HG02970 (cell line): ENCODE measurements at regions not wholly inside any gene's neighbourhood (a gene's known extent, or its start where the extent isn't known, plus 50 kb on each side); places are given as distances from the start of the nearest gene placed in this dataset.
"Not testable (repeated sequence)": the region's sequence is repeated elsewhere in the genome, so short reads cannot be mapped to it uniquely, and the experiment has no call there.

ENCODE experiments used
- ATAC-seq: cut with Tn5 transposase; IDR thresholded peaks from one replicate; pipeline ENCODE4 v1.9.1; 2021; ENCODE audit warnings: mild to moderate bottlenecking, moderate library complexity, moderate number of reproducible peaks; ENCODE audit not compliant: unreplicated experiment, low FRiP score

DNA sequence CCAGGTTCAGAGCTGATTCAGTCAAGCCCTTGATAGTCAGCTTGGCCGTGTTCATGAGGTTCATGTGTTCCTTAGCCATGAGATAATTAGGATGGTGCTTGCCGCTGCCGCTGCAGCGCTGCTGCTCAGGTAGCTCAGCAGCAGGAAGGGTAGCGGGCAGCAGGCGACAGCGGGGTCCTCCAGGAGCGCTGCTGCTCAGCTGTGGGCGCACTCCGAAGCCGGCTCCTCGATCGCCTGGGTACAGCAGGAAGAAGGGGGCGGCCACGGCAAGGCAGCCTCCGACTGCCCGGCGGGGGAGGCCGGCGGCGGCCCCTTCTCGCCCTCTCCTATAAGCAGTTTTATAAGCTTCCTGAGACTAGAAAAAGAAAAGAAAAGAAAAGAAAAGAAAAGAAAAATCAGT, 1253.6 kb downstream of the EFNA5 start:
- no peak for ATAC-seq

DNA sequence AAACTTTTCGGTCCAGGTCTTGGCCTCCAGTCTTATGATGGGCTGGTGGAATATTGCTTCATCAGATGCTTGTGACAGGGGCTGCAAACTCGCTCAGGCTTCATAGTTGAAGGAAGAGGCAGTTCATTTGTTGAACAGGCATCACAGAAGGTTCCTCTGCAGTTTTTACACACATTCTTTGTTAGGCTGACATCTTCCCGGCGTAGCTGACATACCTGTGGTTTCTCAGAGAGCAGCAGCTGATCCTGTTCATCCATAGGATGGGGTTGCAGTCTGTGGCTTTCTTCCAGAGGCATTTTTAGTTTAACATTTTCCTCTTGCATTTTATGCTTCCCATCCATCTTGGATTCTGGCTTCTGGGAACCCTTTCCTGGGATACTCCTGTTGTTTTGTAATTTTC, 1255.2 kb downstream of the EFNA5 start:
- ATAC-seq: no peak

DNA sequence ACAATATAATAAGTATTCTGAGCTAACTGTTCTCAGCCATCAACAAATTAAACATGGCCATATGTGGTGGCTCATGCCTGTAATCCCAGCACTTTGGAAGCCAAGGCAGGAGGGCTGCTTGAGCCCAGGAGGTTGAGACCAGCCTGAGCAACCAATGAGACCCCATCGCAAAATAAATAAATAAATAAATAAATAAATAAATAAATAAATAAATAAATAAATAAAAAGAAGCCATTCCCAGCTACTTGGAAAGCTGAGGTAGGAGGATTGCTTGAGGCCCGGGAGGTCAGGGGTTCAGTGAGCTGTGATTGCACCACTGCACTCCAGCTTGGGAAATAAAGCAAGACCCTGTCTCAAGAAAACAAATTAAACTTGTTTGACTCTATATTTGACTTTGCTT, 1256.4 kb downstream of the EFNA5 start:
- no peak for ATAC-seq

DNA sequence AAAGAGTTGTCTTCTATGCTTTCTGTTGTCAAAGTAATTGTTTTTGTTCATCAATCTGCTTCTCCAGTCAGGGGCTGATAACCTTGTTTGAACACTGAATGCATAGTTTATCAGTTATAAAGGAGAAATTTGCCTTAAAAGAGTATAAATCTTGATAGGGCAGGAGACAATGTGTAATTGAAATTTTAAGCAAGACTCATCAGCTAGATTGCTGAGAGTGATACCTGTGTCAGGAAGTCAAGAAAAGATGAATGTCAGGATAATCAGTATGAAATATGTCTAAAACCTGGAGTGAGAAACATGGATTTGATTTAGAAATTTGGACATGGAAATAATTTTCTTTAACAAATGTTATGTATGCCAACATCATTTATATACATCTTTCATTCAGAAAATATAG, 1258.1 kb downstream of the EFNA5 start:
- ATAC-seq: no peak

DNA sequence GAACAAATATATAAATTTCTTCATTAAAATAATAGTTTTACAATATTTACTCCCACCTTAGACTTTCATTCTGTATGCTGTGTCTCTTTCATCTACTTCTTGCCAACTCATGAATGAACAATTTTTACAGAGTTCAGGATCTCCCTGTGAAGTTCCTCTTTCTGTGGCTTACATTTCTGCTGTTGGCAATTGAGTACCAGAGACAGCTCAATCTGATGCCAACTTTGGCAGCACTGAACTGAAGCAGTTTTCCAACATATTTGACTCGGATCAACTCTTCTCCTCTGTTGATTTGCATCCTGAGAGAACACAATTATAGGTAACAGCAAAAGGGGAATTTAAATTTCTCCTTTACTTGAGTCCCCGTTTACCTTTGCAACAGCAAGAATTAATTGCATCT, 1262.2 kb downstream of the EFNA5 start:
- no peak for ATAC-seq

DNA sequence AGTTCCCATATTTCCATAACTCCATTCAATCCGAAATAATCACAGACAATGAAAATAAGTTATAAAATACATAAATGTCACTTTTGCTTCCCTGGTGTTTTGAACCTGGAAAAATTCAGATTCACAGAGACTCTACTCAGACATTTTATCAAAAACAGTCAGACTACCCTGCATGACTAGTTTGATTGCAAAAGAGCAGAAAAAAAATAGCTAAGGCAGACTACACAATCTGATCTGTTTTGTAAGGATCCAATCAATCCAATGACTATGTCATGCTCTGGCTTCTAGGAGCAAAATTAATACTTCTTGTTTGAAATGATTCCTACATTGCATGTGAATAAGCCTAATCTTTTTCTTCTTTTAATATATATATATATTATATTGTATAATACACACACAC, 1262.6 kb downstream of the EFNA5 start:
- no peak for ATAC-seq

DNA sequence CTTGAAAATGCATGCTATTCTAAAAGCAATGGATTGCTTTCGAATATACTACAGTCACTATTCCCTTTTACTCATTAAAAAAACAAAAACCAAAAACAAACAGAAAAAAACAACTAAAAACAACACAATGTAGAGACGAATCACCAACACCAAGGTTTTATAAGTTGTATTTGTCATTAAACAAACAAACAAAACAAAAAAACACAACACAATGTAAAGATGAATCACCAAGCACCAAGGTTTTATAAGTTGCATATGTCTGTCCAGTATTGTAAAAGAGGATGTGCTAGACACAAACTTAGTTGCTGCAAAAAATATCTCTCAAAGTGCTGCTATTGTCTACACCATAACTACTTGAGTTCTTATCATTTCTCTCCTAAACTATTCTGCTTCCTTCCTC, 1269.2 kb downstream of the EFNA5 start:
- no peak for ATAC-seq

DNA sequence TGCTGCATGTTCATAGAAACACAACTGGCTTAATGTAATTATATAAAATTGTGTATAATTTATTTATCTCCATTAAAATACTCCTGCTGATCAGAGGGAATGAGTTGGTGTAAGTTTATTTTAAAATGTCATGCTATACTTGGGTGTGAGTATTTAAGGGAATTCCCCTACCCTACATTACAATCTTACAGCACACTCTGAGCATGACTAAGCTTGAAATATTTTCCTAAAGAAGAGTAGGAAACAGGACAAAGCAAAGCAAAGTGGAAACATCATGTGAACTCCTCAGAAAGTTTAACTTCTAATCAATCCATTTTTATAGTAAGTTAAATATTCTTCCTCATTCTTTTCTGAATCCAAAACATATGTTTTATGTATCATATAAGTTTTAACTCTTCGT, 1271.3 kb downstream of the EFNA5 start:
- ATAC-seq: no peak

DNA sequence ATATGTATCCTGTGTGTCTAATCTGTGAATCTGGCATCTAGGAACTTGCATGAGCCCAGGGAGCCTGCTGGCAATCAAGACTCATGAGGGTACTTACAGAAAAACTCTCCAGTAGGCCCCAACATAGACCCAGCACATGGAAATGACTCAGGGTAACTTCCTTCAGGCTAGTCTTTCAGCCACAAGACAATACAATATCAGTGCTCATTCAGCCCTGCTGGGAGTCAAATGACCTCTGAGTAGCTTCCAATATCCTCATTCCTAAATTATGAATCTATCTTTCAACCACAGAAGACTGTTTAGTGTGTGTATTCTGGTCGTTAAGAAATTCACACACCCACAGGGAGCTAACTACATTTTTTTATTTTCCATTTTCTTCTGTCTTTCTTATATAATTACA, 1273.0 kb downstream of the EFNA5 start:
- no peak for ATAC-seq

DNA sequence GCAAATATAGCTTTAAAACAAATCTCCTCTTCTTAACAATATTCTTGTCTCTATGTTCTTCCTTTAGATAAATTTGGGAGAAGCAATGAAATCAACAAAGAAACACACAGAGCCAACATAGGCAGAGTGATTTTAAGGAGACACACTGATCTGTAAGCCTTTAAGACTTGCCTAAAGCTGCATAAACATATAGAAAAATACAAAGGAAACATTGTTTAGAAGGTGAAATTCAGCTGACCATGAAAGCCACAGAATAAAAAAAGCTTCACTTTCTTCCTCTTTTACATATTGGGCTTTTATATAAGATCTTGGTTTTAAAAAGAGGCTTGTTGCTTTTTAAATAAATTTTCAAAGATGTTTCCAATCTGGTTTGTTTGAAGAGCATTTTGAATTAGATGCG, 1277.5 kb downstream of the EFNA5 start:
- no peak for ATAC-seq

DNA sequence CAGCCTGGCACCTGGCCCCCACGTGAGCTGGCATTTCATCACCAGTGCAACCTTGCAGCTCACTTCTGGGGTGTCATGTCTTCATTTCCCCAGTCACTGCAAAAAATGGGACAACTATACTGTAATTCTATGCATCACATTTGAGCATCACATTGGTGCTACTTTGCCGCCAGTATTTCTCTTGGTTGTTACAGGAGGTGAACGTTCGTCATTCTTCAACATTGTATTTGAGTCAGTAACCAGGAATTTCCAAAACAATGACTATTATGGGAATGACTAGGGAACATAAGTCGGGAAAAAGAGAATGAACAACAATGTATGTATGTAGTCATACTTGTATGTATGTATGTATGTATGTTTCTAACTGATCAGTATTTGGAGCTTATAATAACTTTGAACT, 1278.0 kb downstream of the EFNA5 start:
- no peak for ATAC-seq

DNA sequence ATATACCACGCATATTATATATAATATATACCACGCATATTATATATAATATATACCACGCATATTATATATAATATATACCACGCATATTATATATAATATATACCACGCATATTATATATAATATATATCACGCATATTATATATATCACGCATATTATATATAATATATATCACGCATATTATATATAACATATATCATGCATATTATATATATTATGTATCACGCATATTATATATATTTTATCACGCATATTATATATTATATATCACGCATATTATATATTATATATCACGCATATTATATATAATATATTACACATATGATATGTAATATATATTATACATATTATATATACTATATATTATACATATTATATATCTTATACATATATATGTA, 1283.0 kb downstream of the EFNA5 start:
- not testable (repeated sequence) for ATAC-seq

DNA sequence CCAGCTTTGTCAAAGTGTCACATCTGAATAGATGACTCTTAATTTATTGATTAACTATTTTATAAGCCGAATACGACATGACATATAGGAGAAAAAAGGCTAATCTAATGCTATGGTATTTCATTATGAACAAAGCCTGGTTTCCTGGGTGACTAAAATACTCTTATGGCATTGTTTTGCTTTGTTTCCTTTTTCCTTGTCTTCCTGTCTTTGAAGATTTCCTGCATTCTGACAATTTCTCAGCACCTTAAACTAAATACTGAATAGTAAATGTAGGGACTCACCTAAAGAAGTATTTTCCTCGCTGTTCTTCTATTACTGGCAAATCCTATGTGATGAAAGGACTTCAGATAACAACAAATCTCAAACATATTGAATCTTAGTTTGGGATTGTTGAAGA, 1284.5 kb downstream of the EFNA5 start:
- ATAC-seq: no peak

DNA sequence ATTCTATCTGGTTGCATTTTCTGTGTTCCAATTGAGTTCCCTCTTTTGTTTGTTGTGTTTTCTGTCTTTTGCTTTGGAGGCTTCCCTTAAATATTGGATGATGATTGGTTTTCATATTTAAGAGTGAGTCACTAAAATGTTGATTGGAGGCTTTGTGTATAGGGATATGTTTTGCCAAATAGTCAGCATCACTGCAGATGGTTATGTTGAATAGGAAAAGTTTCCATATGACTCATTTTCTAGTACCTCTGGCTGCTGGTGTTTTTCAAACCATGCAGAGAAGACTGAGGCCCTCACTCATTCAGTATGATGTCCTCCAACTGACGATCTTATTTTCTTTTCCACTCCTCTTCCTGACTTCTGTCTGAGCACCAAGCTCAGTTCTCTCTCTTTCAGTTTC, 1290.0 kb downstream of the EFNA5 start:
- ATAC-seq: no peak

DNA sequence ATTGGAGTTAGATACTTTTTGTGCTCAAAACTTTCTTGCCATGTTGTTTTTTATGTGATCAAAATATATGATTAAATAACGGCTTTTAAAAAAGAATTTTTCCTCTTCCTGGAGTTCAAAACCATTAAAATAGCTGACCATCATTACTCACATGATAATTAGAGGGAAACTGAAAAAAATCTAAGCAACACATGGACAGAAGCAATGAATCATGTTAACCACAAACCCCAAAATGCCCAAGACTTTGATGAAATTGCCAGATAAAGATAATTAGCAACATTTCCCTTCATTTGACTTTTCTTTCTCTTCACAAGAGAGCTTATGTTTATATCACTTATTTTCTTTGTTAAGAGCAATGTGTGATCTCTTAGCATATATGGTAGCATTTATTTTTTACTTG, 1294.2 kb downstream of the EFNA5 start:
- no peak for ATAC-seq

DNA sequence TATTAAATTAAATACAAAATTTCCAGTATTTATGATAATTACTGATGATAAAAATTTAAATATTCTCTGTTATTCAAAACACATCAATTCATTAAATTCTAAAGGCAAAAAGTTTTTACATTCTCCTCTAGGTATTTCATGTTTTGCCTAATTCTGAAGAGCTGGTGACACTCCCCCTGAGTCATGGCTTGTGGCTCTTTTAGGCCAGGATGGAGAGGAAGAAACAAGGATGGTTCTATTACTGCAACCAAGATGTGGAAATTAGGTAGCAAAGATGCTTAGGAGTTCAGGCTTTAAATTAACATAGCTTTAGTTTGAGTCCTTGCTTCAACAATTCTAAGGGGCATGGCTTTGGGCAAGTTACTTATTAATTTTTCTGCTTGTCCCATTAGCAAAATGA, 1295.8 kb downstream of the EFNA5 start:
- ATAC-seq: no peak

DNA sequence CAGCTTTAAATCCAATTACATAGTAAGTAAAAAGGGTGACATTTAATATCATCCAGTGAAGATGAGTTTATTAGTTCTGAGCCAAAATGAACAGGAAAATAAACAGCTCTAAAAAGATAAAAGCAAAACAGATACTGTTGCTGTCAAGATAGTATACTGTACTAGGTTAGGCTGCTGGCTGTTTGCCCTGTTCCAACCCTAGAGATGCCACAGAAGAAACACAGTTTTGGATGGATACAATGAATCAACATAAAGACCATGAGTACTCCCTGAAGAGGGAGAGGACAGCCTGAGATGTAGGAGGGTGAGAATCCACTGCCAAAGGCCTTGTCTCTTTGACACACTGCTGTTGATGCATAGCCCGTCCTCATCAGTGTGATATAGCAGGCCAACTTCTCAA, 1302.7 kb downstream of the EFNA5 start:
- ATAC-seq: no peak

DNA sequence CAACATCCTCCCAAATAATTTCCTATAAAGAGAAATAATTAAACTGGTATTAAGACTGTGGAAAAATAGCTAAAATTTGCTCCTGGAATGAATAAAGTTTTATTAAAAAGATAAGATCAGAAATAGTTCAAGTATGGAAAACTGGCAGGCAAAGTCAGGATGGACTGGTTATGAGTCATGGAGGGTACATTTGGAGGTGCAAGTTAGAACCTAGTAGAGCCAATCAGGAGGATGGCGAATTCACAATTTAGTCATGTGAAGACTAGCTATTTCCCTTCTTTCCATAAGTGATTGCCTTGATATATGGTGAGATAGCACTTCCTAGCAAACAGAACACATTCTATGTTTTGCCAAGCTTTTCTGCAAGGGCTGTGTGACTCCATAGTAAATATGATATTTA, 1303.5 kb downstream of the EFNA5 start:
- no peak for ATAC-seq

DNA sequence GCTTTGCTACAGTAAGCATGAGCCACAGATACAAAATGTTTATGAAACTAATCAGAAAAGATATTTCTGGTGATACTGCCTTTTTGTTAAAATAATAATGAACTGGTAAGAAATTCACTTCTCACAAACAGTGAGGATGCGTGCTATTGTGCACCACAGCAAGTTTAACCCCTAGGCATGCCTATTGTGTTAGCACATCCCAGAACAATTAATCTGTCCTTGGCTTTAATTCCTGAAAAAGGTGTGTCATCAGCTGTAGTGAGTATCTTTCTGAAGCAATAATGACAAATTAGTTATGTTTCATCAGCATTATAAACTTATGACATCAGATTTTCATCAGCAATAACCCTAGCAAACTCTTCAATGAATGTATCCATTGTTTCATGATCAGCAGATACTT, 1307.2 kb downstream of the EFNA5 start:
- no peak for ATAC-seq

DNA sequence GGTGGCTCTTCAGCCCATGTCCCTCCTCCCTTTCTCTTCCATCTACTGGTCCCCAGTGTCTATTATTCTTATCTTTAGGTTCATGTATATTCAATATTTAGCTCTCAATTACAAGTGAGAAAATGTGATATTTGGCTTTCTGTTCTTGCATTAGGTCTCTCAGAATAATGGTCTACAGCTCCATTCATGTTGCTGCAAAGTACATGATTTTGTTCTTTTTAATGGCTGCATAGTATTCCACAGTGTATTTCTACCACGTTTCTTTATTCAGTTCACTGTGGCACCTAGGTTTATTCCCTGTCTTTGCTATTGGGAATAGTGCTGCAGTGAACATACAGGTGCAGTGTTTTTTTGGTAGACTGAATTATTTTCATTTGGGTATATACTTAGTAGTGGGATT, 1308.8 kb downstream of the EFNA5 start:
- ATAC-seq: no peak

DNA sequence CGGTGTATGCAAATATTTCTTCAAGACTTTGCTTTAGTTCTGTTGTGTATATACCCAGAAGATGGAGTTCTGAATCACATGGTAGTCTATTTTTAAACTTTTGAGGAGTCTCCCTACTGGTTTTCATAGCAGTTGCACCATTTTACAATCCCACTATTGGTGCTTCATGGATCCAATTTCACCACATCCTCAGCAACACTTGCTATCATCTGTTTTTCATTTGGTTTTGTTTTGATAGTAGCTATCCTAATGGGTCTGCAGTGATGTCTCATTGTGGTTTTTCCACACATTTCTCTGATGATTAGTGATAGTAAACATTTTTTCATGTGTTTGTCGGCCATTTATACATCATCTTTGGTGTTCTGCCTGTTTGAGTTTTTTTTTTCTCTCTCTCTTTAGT, 1339.3 kb downstream of the EFNA5 start:
- ATAC-seq: no peak

DNA sequence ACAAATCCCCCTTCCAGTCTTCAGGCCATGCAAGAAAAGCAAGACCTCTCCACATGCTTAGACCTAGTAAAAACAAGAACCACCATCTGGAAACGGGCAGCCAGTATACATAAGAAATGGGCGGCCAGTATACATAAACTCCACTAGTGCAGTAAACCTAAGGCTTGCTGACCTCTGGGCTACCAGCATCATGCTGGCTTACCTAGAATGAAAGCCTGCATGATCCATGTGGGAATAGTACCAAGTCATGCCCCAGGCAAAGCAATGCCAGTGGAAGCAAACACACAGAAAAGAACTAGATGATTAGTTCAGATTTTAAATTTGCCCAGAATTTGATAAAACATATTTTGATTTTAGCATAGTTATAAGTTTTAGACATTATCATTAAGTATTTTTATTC, 1346.4 kb downstream of the EFNA5 start:
- ATAC-seq: no peak

DNA sequence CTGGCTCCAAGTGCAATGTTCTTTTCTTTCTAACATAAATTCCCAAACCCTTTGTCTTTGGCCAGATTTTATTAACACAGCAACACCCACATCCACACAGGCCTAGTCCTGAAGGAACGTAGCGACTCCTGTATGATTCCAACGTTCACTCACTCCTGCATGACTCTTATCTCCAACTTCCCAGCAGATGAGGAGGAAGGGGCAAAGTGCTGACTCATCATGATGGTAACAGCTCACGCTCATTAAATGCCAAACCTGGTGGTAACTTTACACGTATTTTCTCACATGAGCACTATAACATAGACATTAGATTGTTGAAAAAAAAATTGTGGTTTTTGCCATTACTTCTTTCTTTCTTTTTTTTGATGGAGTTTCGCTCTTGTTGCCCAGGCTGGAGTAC, 1349.5 kb downstream of the EFNA5 start:
- no peak for ATAC-seq
